GM20000 (cell line): ENCODE measurements at regions not wholly inside any gene's neighbourhood (a gene's known extent, or its start where the extent isn't known, plus 50 kb on each side); places are given as distances from the start of the nearest gene placed in this dataset.

Experiments
- DNase-seq: peaks from one replicate; pipeline ENCODE4 v3.0.0; 2012; ENCODE audit warnings: low spot score
- CTCF ChIP-seq: IDR thresholded peaks from 2 replicates; pipeline ENCODE4 v1.5.1; 2012; ENCODE audit warnings: mild to moderate bottlenecking, control low read depth; ENCODE audit errors: extremely low read depth, missing control alignments

GRCh38 chr13:68616600-68617222, 1386.6 kb upstream of the PCDH9 start:
- no peak for TF ChIP-seq CTCF
- DNase-seq = no peak

GRCh38 chr13:68609661-68610060, 1379.5 kb upstream of the PCDH9 start:
- DNase-seq = no peak
- TF ChIP-seq CTCF = no peak

GRCh38 chr13:68608147-68608546, 1378.0 kb upstream of the PCDH9 start:
- TF ChIP-seq CTCF = no peak

GRCh38 chr13:68597641-68598040, 1367.5 kb upstream of the PCDH9 start:
- TF ChIP-seq CTCF = no peak
- DNase-seq = no peak

More at GRCh38 chr13:68608147-68608546, 1378.0 kb upstream of the PCDH9 start:
- no peak for DNase-seq

- no peak for DNase-seq
- TF ChIP-seq CTCF = no peak
Observed at GRCh38 chr13:68588623-68589022, 1358.5 kb upstream of the PCDH9 start.

- DNase-seq = no peak
- no peak for TF ChIP-seq CTCF
Observed at GRCh38 chr13:68584776-68585175, 1354.6 kb upstream of the PCDH9 start.

GRCh38 chr13:68574053-68574452, 1343.9 kb upstream of the PCDH9 start:
- TF ChIP-seq CTCF = no peak
- no peak for DNase-seq
